K562 (cell line): ENCODE measurements at regions not wholly inside any gene's neighbourhood (a gene's known extent, or its start where the extent isn't known, plus 50 kb on each side); places are given as distances from the start of the nearest gene placed in this dataset.

ENCODE experiments used
- DPF2 ChIP-seq: fragments of 450-650 bp; IDR thresholded peaks from 2 replicates; pipeline ENCODE4 v1.6.1; 2016
- ESRRA ChIP-seq: fragments of 450-650 bp; IDR thresholded peaks from 2 replicates; pipeline ENCODE4 v1.6.1; 2014; ENCODE audit warnings: low read depth, mild to moderate bottlenecking, moderate library complexity, borderline replicate concordance
- HES1 ChIP-seq: fragments of 450-650 bp; IDR thresholded peaks from 2 replicates; pipeline ENCODE4 v1.6.1; 2016; ENCODE audit warnings: low read depth, mild to moderate bottlenecking, moderate library complexity
- NCOA1 ChIP-seq: fragments of 450-650 bp; IDR thresholded peaks from 2 replicates; pipeline ENCODE4 v1.6.1; 2016; ENCODE audit warnings: low read depth
- NFRKB ChIP-seq: fragments of 450-650 bp; IDR thresholded peaks from 2 replicates; pipeline ENCODE4 v1.6.1; 2016; ENCODE audit warnings: low read depth
- PCBP1 ChIP-seq: fragments of 200-400 bp; formaldehyde crosslinking; IDR thresholded peaks from 2 replicates; pipeline ENCODE4 v1.6.1; 2018; ENCODE audit warnings: mild to moderate bottlenecking, low read depth, low read length; ENCODE audit not compliant: poor library complexity, severe bottlenecking
- TAF7 ChIP-seq: fragments of 450-650 bp; IDR thresholded peaks from 2 replicates; pipeline ENCODE4 v1.6.1; 2016; ENCODE audit warnings: missing genetic modification characterization, missing compliant biosample characterization
- ZC3H8 ChIP-seq: fragments of 450-650 bp; IDR thresholded peaks from 2 replicates; pipeline ENCODE4 v1.6.1; 2017
- ZNF24 ChIP-seq: fragments of 450-650 bp; IDR thresholded peaks from 2 replicates; pipeline ENCODE4 v1.6.1; 2016
- ZNF318 ChIP-seq, 2 experiments: fragments of 450-650 bp; IDR thresholded peaks; 2 replicates each; pipeline ENCODE4 v1.6.1; 2016; ENCODE audit warnings: mild to moderate bottlenecking in 2 of 2, borderline replicate concordance in 1 of 2, low read depth in 1 of 2, moderate library complexity in 1 of 2
- ZNF431 ChIP-seq: sonication (generic); formaldehyde crosslinking; IDR thresholded peaks from 2 replicates; pipeline ENCODE4 v1.8.0; 2022; ENCODE audit warnings: mild to moderate bottlenecking, missing genetic modification reagents
- ZSCAN29 ChIP-seq: fragments of 450-650 bp; IDR thresholded peaks from 2 replicates; pipeline ENCODE4 v1.6.1; 2017
- TF ChIP-seq, protein P1 (sequence below): fragments of 150-350 bp; conservative IDR thresholded peaks from 2 replicates; pipeline ENCODE4 v1.6.1; 2014; ENCODE audit warnings: low read length

DNA sequence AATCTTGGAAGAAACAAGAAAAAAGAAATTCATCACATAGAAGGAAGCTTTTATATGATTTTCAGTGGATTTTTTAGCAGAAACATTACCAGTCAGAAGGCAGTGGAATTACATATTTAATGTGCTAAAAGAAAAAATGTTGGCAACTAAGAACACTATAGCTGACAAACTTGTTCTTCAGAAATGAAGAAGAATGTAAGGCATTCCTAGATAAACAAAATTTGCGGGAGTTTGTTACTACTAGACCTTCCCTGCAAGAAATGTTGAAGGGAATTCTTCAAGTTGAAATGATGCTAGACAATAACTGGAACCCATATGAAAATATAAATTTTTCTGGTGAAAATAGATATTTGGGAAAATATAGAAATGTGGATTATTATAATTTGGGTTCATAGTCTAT is 718.3 kb upstream of the GRAMD2B start (continued):
- TF ChIP-seq ZNF318 (IDR thresholded peaks at IDR 0.05; ENCODE audit: borderline replicate concordance in 1 of 2, low read depth in 1 of 2) (no peak), HES1 (no peak), ZNF24 (no peak), ESRRA (no peak), TAF7 (tag) (no peak), ZNF431 (CRISPR knock-in tag) (no peak), ZC3H8 (no peak), PCBP1 (no peak), NCOA1 (no peak), DPF2 (no peak), NFRKB (no peak), ZSCAN29 (no peak)
- TF ChIP-seq, protein P1, sequence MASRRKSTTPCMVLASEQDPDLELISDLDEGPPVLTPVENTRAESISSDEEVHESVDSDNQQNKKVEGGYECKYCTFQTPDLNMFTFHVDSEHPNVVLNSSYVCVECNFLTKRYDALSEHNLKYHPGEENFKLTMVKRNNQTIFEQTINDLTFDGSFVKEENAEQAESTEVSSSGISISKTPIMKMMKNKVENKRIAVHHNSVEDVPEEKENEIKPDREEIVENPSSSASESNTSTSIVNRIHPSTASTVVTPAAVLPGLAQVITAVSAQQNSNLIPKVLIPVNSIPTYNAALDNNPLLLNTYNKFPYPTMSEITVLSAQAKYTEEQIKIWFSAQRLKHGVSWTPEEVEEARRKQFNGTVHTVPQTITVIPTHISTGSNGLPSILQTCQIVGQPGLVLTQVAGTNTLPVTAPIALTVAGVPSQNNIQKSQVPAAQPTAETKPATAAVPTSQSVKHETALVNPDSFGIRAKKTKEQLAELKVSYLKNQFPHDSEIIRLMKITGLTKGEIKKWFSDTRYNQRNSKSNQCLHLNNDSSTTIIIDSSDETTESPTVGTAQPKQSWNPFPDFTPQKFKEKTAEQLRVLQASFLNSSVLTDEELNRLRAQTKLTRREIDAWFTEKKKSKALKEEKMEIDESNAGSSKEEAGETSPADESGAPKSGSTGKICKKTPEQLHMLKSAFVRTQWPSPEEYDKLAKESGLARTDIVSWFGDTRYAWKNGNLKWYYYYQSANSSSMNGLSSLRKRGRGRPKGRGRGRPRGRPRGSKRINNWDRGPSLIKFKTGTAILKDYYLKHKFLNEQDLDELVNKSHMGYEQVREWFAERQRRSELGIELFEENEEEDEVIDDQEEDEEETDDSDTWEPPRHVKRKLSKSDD = no peak
